GM23338 (cell line): ENCODE measurements at regions not wholly inside any gene's neighbourhood (a gene's known extent, or its start where the extent isn't known, plus 50 kb on each side); places are given as distances from the start of the nearest gene placed in this dataset.

ENCODE experiments used
- CREB1 ChIP-seq: fragments of 250-450 bp; sonication (Bioruptor Pico); IDR thresholded peaks from 2 replicates; pipeline ENCODE4 v1.5.0; 2020; ENCODE audit warnings: low read depth, mild to moderate bottlenecking, moderate library complexity
- CTCF ChIP-seq, 2 experiments: fragments of 200-600 bp in 1 of 2; sonication (generic) in 1 of 2; conservative IDR thresholded peaks; 2 replicates each; pipeline versions ENCODE4 v1.5.1 to v1.6.1; 2016 to 2017; ENCODE audit warnings: antibody characterized with exemption in 2 of 2, low read depth in 2 of 2, mild to moderate bottlenecking in 2 of 2, moderate library complexity in 1 of 2
- ETS1 ChIP-seq: IDR thresholded peaks from 2 replicates; pipeline ENCODE4 v1.6.1; 2016; ENCODE audit warnings: antibody characterized with exemption
- EZH2 ChIP-seq: fragments of 200-600 bp; sonication (generic); IDR thresholded peaks from one replicate; pipeline ENCODE4 v1.8.0; 2017; ENCODE audit warnings: antibody characterized with exemption, mild to moderate bottlenecking, low read depth; ENCODE audit not compliant: unreplicated experiment
- EZH2phosphoT487 ChIP-seq: fragments of 200-600 bp; sonication (generic); IDR thresholded peaks from one replicate; pipeline ENCODE4 v1.8.1; 2018; ENCODE audit warnings: antibody characterized with exemption; ENCODE audit not compliant: unreplicated experiment
- JUNB ChIP-seq: IDR thresholded peaks from one replicate; pipeline ENCODE4 v1.6.1; 2016; ENCODE audit warnings: antibody characterized with exemption; ENCODE audit not compliant: unreplicated experiment
- NANOG ChIP-seq: IDR thresholded peaks from 2 replicates; pipeline ENCODE4 v1.6.1; 2016; ENCODE audit warnings: antibody characterized with exemption, borderline replicate concordance
- POLR2AphosphoS5 ChIP-seq: IDR thresholded peaks from 2 replicates; pipeline ENCODE4 v1.6.1; 2016; ENCODE audit warnings: antibody characterized with exemption, low read depth
- REST ChIP-seq: IDR thresholded peaks from one replicate; pipeline ENCODE4 v1.6.1; 2018; ENCODE audit warnings: antibody characterized with exemption; ENCODE audit not compliant: unreplicated experiment
- STAT1 ChIP-seq: IDR thresholded peaks from one replicate; pipeline ENCODE4 v1.6.1; 2016; ENCODE audit warnings: antibody characterized with exemption; ENCODE audit not compliant: unreplicated experiment

- TF ChIP-seq CTCF (conservative IDR thresholded peaks at IDR 0.05; ENCODE audit: low read depth in 2 of 2) (no peak), NANOG (no peak), EZH2 (no peak), ETS1 (no peak), EZH2phosphoT487 (no peak), STAT1 (no peak), POLR2AphosphoS5 (no peak), CREB1 (CRISPR knock-in tag) (no peak), JUNB (no peak), REST (no peak)
These were observed 255.6 kb upstream of the CNTN4 start for GRCh38 chr3:1843111-1843510.
